ENCODE measurements at regions not wholly inside any gene's neighbourhood (a gene's known extent, or its start where the extent isn't known, plus 50 kb on each side); places are given as distances from the start of the nearest gene placed in this dataset.

GRCh38 chr7:81211204-81211933 is 292.5 kb upstream of the SEMA3C start:
- Histone ChIP-seq H3K4me3 (ENCODE audit: low read depth, low read length, poor library complexity, severe bottlenecking) (no peak overlapping the region), H3K27me3 (ENCODE audit: insufficient read depth, low read length) (no peaks in the 10 kb centered on the region), H3K36me3 (ENCODE audit: insufficient read depth, low read length) (no peaks in the 10 kb centered on the region), H3K9me3 (ENCODE audit: low read length) (no peaks in the 10 kb centered on the region), H4K20me1 (ENCODE audit: insufficient read depth, low read length) (no peaks in the 10 kb centered on the region), H3F3A (ENCODE audit: insufficient read depth, low read length) (no peaks in the 10 kb centered on the region), H3K4me1 (ENCODE audit: insufficient read depth, low read length, severe bottlenecking) (no peaks in the 10 kb centered on the region), H3K9me2 (ENCODE audit: low read depth, low read length) (no peaks in the 10 kb centered on the region), H3K27ac (ENCODE audit: low read depth, low read length, poor library complexity, severe bottlenecking) (no peak overlapping the region), H3K4me2 (ENCODE audit: low read length) (no peak overlapping the region), H3K9ac (ENCODE audit: low read length) (no peak overlapping the region), H3K79me2 (ENCODE audit: insufficient read depth, low read length) (no peaks in the 10 kb centered on the region), H2AFZ (ENCODE audit: low read length) (no peak overlapping the region)
- TF ChIP-seq, protein P1, sequence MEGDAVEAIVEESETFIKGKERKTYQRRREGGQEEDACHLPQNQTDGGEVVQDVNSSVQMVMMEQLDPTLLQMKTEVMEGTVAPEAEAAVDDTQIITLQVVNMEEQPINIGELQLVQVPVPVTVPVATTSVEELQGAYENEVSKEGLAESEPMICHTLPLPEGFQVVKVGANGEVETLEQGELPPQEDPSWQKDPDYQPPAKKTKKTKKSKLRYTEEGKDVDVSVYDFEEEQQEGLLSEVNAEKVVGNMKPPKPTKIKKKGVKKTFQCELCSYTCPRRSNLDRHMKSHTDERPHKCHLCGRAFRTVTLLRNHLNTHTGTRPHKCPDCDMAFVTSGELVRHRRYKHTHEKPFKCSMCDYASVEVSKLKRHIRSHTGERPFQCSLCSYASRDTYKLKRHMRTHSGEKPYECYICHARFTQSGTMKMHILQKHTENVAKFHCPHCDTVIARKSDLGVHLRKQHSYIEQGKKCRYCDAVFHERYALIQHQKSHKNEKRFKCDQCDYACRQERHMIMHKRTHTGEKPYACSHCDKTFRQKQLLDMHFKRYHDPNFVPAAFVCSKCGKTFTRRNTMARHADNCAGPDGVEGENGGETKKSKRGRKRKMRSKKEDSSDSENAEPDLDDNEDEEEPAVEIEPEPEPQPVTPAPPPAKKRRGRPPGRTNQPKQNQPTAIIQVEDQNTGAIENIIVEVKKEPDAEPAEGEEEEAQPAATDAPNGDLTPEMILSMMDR (IDR thresholded peaks at IDR 0.05; ENCODE audit: low read length): no peak
- TF ChIP-seq EZH2 (IDR thresholded peaks at IDR 0.05; ENCODE audit: borderline replicate concordance, low read length): no peak

DNA sequence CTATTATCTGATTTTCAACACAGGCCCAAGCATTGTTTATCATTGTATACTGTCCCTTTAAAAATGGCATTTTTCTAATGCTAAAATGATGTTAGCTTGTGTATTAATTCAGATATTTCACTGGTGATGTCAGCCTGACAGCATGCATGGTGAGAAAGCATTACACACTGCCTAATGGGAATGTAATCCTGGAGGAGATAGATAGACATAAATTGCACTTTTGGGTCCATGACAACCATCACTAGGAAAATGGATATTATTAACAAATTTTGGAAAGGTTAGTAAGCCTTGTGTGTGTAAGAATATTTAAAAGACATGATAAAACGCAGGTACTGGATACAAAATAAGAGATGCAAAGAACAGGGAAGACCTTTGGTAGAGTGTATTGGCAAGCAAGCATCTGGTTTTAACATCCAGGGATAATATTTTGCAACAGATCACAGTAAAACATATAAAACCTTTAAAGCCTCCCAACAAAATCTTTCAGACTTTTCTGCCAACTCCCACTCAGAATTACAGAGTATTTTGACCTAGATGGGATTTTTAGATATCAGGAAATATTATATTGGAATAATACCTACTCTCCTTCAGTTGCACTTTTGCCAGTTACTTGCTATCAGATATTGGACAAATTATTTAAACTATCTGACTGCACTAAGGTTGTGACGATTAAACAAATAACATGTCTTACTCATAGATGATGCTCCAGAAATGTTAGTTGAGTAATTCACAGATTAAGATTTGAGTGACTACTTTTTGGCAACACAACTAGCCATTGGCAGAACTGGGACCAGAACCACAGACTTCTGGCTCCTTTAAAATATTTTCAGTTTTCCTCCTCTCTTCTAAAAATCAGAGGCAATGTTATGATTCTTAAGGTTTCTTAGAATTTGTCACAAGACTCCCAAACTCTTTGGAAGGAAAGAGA is 291.6 kb upstream of the SEMA3C start:
- Histone ChIP-seq H3K27ac (ENCODE audit: low read depth, low read length, poor library complexity, severe bottlenecking) (no peak overlapping the region), H3K4me2 (ENCODE audit: low read length) (no peak overlapping the region), H4K20me1 (ENCODE audit: insufficient read depth, low read length) (no peaks in the 10 kb centered on the region), H2AFZ (ENCODE audit: low read length) (no peak overlapping the region), H3K9ac (ENCODE audit: low read length) (no peak overlapping the region), H3K4me3 (ENCODE audit: low read depth, low read length, poor library complexity, severe bottlenecking) (no peak overlapping the region), H3K79me2 (ENCODE audit: insufficient read depth, low read length) (no peaks in the 10 kb centered on the region), H3F3A (ENCODE audit: insufficient read depth, low read length) (no peaks in the 10 kb centered on the region), H3K4me1 (ENCODE audit: insufficient read depth, low read length, severe bottlenecking) (no peaks in the 10 kb centered on the region), H3K27me3 (ENCODE audit: insufficient read depth, low read length) (no peaks in the 10 kb centered on the region), H3K9me3 (ENCODE audit: low read length) (no peaks in the 10 kb centered on the region), H3K9me2 (ENCODE audit: low read depth, low read length) (no peaks in the 10 kb centered on the region), H3K36me3 (ENCODE audit: insufficient read depth, low read length) (no peaks in the 10 kb centered on the region)
- no peak for TF ChIP-seq EZH2 (IDR thresholded peaks at IDR 0.05; ENCODE audit: borderline replicate concordance, low read length)
- TF ChIP-seq, protein P1 (IDR thresholded peaks at IDR 0.05; ENCODE audit: low read length): no peak

DNA sequence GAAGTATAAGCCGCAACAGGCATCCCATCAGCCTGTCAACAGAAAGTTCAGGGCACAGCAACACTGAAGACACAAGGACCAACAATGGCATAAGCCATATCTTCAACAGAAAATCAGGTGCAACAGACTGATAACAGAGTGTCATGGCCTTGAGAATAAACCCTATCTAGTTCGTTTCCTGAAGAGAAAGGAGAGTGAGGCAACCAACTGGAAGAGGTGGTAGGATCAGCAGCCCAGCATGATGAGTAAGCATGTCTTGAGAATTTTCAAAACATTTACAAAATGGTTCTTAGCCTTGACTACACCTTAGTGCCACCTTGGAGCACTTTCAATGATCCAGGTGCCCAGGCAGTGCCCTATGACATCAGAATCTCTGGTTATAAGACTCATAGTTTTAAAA is 290.2 kb upstream of the SEMA3C start:
- no peaks in the 10 kb centered on the region for H3K36me3 ChIP-seq (ENCODE audit: insufficient read depth, low read length)
- no peak for TF ChIP-seq EZH2 (IDR thresholded peaks at IDR 0.05; ENCODE audit: borderline replicate concordance, low read length)
- TF ChIP-seq, protein P1 (IDR thresholded peaks at IDR 0.05; ENCODE audit: low read length): no peak
- no peaks in the 10 kb centered on the region for H3F3A ChIP-seq (ENCODE audit: insufficient read depth, low read length)
- H2AFZ ChIP-seq (ENCODE audit: low read length): no peak overlapping the region
- H3K79me2 ChIP-seq (ENCODE audit: insufficient read depth, low read length): no peaks in the 10 kb centered on the region
- no peak overlapping the region for H3K9ac ChIP-seq (ENCODE audit: low read length)
- no peak overlapping the region for H3K4me2 ChIP-seq (ENCODE audit: low read length)
- H3K4me1 ChIP-seq (ENCODE audit: insufficient read depth, low read length, severe bottlenecking): no peaks in the 10 kb centered on the region
- no peak overlapping the region for H3K4me3 ChIP-seq (ENCODE audit: low read depth, low read length, poor library complexity, severe bottlenecking)
- no peak overlapping the region for H3K27ac ChIP-seq (ENCODE audit: low read depth, low read length, poor library complexity, severe bottlenecking)
- no peaks in the 10 kb centered on the region for H3K27me3 ChIP-seq (ENCODE audit: insufficient read depth, low read length)
- H3K9me2 ChIP-seq (ENCODE audit: low read depth, low read length): no peaks in the 10 kb centered on the region
- H3K9me3 ChIP-seq (ENCODE audit: low read length): no peaks in the 10 kb centered on the region
- H4K20me1 ChIP-seq (ENCODE audit: insufficient read depth, low read length): no peaks in the 10 kb centered on the region

All from OCI-LY1 (cell line).